HS-27A (cell line): ENCODE measurements at regions not wholly inside any gene's neighbourhood (a gene's known extent, or its start where the extent isn't known, plus 50 kb on each side); places are given as distances from the start of the nearest gene placed in this dataset.
"Not testable (repeated sequence)": the region's sequence is repeated elsewhere in the genome, so short reads cannot be mapped to it uniquely, and the experiment has no call there.

Source experiments
- DNase-seq: peaks from one replicate; pipeline ENCODE4 v3.0.0-alpha.2; 2012; ENCODE audit warnings: low read depth, missing footprints

DNA sequence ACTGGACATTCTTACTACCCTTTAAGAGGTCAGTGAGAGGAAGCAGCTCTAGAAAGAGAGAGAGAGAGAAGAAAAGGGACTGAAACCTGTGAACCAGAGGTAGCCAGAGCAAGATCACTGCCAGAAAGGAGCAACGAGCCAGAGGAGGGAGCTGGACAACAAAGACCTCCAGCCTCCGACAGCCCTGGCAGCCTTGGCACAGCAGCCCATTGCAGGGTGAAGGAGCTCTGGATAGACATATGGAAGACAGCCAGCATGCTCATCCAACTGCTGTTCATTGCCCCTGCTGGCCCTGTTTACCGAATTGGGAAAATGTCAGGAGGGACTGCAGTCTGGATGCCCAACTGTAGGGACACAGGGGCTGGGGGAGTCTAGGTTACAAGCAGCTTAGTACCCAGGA lies 228.4 kb upstream of the SLC35G4 start:
- no peak for DNase-seq

DNA sequence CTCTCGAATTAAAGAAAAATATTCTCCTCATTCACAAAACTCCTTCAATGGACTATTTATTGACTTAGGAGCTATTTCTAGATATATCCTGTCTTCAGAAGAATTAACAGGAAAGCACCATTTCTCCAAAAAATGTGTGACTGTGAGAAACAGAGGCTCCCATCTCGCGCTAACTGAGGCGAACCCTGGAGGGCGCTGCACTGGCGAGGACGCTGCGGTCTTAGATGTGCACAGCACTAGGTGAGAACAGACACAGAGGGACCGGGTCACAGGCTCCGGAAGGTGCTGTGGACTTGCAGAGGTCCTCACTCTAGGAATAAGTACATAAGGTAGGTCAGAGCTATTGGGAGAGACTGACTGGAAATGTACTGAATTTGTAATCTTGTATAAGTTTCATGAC lies 229.7 kb upstream of the SLC35G4 start:
- no peak for DNase-seq

- no peak for DNase-seq
These were observed 228.6 kb upstream of the PIEZO2 start for GRCh38 chr18:11377766-11378540.

GRCh38 chr18:11372163-11372562 lies 222.8 kb upstream of the PIEZO2 start:
- no peak for DNase-seq

- DNase-seq: no peak
These were observed 220.2 kb upstream of the PIEZO2 start for GRCh38 chr18:11369556-11369955.

- DNase-seq: no peak
These were observed 218.7 kb upstream of the PIEZO2 start for GRCh38 chr18:11368020-11368419.

GRCh38 chr18:11367351-11367750 lies 218.0 kb upstream of the PIEZO2 start:
- no peak for DNase-seq

DNA sequence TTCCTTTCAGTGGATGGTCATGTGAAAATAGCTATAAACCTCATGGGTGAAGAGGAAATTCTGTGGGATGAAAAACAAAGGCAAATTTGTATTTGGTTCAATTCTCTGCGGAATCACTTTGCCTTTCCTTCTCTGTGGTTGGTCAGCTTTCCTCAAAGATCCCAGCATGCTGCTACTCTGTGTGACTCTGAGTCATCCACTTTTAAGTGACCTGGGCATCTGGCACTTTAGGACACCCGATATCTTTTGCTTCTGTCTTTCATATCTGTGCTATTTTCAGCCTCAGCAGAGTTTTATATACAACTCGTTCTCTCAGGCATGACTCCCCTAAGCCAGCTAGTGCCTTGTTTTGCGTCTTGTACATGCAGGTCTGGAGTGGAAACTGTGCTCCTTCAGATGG lies 217.0 kb upstream of the PIEZO2 start:
- peak; percentile 7 for DNase-seq

GRCh38 chr18:11362856-11363255 lies 213.5 kb upstream of the PIEZO2 start:
- DNase-seq: no peak

DNA sequence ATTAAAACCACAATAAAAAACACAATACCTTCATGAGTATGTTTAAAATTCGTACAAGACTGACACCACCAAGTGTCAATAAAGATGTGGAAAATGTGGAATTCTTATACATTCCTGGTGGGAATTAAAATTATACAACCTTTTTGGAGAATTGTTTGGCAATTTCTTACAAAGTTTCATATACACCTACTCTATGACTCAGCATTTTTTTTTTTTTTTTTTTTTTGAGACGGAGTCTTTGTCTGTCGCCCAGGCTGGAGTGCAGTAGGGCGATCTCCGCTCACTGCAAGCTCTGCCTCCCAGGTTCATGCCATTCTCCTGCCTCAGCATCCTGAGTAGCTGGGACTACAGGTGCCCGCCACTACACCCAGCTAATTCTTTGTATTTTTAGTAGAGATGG lies 212.5 kb upstream of the PIEZO2 start:
- not testable (repeated sequence) for DNase-seq

DNA sequence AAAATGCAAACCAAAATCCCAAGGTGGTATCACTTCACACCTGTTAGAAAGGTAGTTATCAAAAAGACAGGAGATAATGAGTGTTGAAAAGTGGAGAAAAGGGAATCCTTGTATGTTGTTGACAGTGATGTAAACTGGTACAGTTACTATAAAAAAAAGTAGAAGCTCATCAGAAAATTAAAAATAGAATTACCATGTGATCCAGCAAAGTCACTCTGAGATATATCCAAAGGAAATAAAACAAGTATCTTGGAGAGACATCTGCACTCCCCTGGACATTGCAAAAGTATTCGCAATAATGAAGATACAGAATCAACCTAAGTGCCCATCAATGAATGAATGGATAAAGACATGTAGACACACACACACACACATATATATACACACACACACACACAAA lies 208.3 kb upstream of the PIEZO2 start:
- no peak for DNase-seq

GRCh38 chr18:11344576-11344975 lies 195.2 kb upstream of the PIEZO2 start:
- DNase-seq: not testable (repeated sequence)

GRCh38 chr18:11343096-11343495 lies 193.7 kb upstream of the PIEZO2 start:
- no peak for DNase-seq

- not testable (repeated sequence) for DNase-seq
These were observed 192.7 kb upstream of the PIEZO2 start for GRCh38 chr18:11342115-11342514.

- DNase-seq: no peak
These were observed 189.9 kb upstream of the PIEZO2 start for GRCh38 chr18:11339188-11339775.

GRCh38 chr18:11336241-11336640 lies 186.9 kb upstream of the PIEZO2 start:
- no peak for DNase-seq

DNA sequence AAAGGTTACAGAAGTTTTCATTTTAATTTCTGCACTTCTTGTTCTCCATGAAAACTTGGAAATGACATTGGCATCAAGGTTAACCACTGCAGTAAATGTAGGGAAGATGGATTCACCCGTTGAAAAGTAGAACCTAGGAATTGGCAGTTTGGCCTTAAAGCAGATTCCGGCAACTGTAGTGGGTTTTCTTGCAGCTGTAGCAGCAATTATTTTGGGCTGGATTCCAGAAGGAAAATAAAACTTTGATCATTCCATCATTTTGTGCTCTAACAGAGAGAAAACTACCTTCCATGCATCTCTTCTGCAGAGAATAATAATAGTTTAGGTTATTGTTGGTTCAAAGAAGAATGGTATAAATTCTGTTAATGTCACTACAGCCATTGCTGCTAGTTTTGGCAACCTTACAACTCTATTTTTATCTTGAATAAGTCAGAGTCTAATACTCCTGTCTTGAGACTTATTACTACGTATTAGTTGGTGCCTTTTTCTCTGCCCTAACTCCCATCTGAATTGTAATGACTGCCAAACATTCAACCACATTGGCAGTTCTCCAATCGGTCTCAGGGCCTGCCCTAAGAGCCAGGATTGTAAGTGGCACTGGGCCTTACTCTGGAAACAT lies 178.1 kb upstream of the PIEZO2 start:
- DNase-seq: no peak

GRCh38 chr18:11324956-11325882 lies 175.8 kb upstream of the PIEZO2 start:
- peak; percentile 97 for DNase-seq

GRCh38 chr18:11324510-11324909 lies 175.1 kb upstream of the PIEZO2 start:
- DNase-seq: no peak

DNA sequence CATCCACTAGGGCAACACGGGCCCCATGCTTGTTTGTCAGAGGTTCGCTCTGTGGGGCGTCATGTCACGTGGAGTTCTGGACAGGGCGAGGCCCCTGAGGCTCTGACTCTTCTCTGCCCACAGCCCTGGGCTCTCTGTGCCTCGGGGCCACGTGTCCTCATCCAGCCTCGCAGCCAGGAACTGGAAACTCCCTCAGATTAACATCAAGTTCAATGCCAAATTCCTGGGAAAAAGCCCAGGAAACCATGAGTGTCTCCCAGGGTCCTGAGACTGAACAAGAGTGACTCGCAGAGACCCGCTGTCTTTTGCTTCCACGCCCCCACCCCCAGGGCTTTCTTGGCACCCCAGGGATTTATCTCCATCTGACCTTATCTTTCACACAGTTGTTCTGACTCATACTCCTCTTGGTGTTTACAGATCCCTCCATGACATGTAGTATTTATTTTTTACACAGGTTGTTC lies 174.0 kb upstream of the PIEZO2 start:
- DNase-seq: peak; percentile 85

- DNase-seq: no peak
These were observed 173.3 kb upstream of the PIEZO2 start for GRCh38 chr18:11322716-11323115.

GRCh38 chr18:11322006-11322405 lies 172.6 kb upstream of the PIEZO2 start:
- no peak for DNase-seq
